ENCODE measurements at regions not wholly inside any gene's neighbourhood (a gene's known extent, or its start where the extent isn't known, plus 50 kb on each side); places are given as distances from the start of the nearest gene placed in this dataset.
"Not testable (repeated sequence)": the region's sequence is repeated elsewhere in the genome, so short reads cannot be mapped to it uniquely, and the experiment has no call there.

- ATAC-seq (no peak), DNase-seq (no peak)
- intact Hi-C loops (cut with DNase I, micrococcal nuclease): no loop called here
These were observed 657.4 kb downstream of the SPRY1 start for GRCh38 chr4:124053872-124054538.

- no peak for DNase-seq
- no peak for ATAC-seq
- intact Hi-C loops (cut with DNase I, micrococcal nuclease): no loop called here
These were observed 657.2 kb downstream of the ANKRD50 start for GRCh38 chr4:124055336-124055735.

GRCh38 chr4:124055896-124056295, 656.6 kb downstream of the ANKRD50 start:
- intact Hi-C loops (cut with DNase I, micrococcal nuclease): no loop called here
- no peak for ATAC-seq
- DNase-seq: no peak

GRCh38 chr4:124060261-124060918, 652.1 kb downstream of the ANKRD50 start:
- no peak for ATAC-seq
- intact Hi-C loops (cut with DNase I, micrococcal nuclease): no loop called here

GRCh38 chr4:124061413-124061812, 651.1 kb downstream of the ANKRD50 start:
- ATAC-seq: no peak
- intact Hi-C loops (cut with DNase I, micrococcal nuclease): no loop called here

More at GRCh38 chr4:124060261-124060918, 652.1 kb downstream of the ANKRD50 start:
- peak in 1 of 2 donors; percentile 38 for DNase-seq

GRCh38 chr4:124065422-124065821, 647.1 kb downstream of the ANKRD50 start:
- DNase-seq (no peak), ATAC-seq (no peak)
- intact Hi-C loops (cut with DNase I, micrococcal nuclease): no loop called here

More at GRCh38 chr4:124061413-124061812, 651.1 kb downstream of the ANKRD50 start:
- DNase-seq: no peak

GRCh38 chr4:124065936-124066335, 646.6 kb downstream of the ANKRD50 start:
- intact Hi-C loops (cut with DNase I, micrococcal nuclease): no loop called here

GRCh38 chr4:124066595-124066994, 645.9 kb downstream of the ANKRD50 start:
- intact Hi-C loops (cut with DNase I, micrococcal nuclease): no loop called here
- ATAC-seq (no peak), DNase-seq (no peak)

More at GRCh38 chr4:124065936-124066335, 646.6 kb downstream of the ANKRD50 start:
- DNase-seq: no peak
- ATAC-seq: no peak

- intact Hi-C loops (cut with DNase I, micrococcal nuclease): no loop called here
- ATAC-seq (no peak), DNase-seq (no peak)
These were observed 645.5 kb downstream of the ANKRD50 start for GRCh38 chr4:124067046-124067445.

GRCh38 chr4:124070688-124071484, 641.6 kb downstream of the ANKRD50 start:
- intact Hi-C loops (cut with DNase I, micrococcal nuclease): no loop called here
- ATAC-seq (no peak), DNase-seq (no peak)

GRCh38 chr4:124075276-124075675, 637.3 kb downstream of the ANKRD50 start:
- intact Hi-C loops (cut with DNase I, micrococcal nuclease); DNase-seq; ATAC-seq: not testable (repeated sequence)

- DNase-seq: no peak
- no peak for ATAC-seq
- intact Hi-C loops (cut with DNase I, micrococcal nuclease): no loop called here
These were observed 633.3 kb downstream of the ANKRD50 start for GRCh38 chr4:124079174-124079780.

- ATAC-seq (no peak), DNase-seq (no peak)
- intact Hi-C loops (cut with DNase I, micrococcal nuclease): no loop called here
These were observed 628.8 kb downstream of the ANKRD50 start for GRCh38 chr4:124083711-124084110.

- DNase-seq (no peak), ATAC-seq (no peak)
- intact Hi-C loops (cut with DNase I, micrococcal nuclease): no loop called here
These were observed 626.9 kb downstream of the ANKRD50 start for GRCh38 chr4:124085561-124086180.

- intact Hi-C loops (cut with DNase I, micrococcal nuclease): no loop called here
- DNase-seq (no peak), ATAC-seq (no peak)
These were observed 622.5 kb downstream of the ANKRD50 start for GRCh38 chr4:124090021-124090420.

- intact Hi-C loops (cut with DNase I, micrococcal nuclease): no loop called here
- no peak for ATAC-seq
- no peak for DNase-seq
These were observed 620.4 kb downstream of the ANKRD50 start for GRCh38 chr4:124092101-124092500.

GRCh38 chr4:124092541-124092984, 620.0 kb downstream of the ANKRD50 start:
- ATAC-seq: no peak
- intact Hi-C loops (cut with DNase I, micrococcal nuclease): no loop called here
- no peak for DNase-seq

- ATAC-seq: no peak
- no peak for DNase-seq
- intact Hi-C loops (cut with DNase I, micrococcal nuclease): no loop called here
These were observed 616.9 kb downstream of the ANKRD50 start for GRCh38 chr4:124095621-124096020.

GRCh38 chr4:124096290-124096689, 616.2 kb downstream of the ANKRD50 start:
- DNase-seq (no peak), ATAC-seq (no peak)
- intact Hi-C loops (cut with DNase I, micrococcal nuclease): no loop called here

Measured in left colon (tissue), 2 donors.